ENCODE measurements at regions not wholly inside any gene's neighbourhood (a gene's known extent, or its start where the extent isn't known, plus 50 kb on each side); places are given as distances from the start of the nearest gene placed in this dataset.

- Histone ChIP-seq H3K4me1 (ENCODE audit: control insufficient read depth, low read length) (no peaks in the 10 kb centered on the region), H3K27ac (ENCODE audit: low read depth, low read length) (no peak overlapping the region), H4K20me1 (ENCODE audit: control insufficient read depth, insufficient read depth, low read depth, low read length) (no peaks in the 10 kb centered on the region), H3K79me2 (ENCODE audit: control insufficient read depth, low read length) (no peaks in the 10 kb centered on the region), H3K4me3 (ENCODE audit: low read length) (no peak overlapping the region), H3K9me2 (replicated peaks; ENCODE audit: control insufficient read depth, low read length) (no peaks in the 10 kb centered on the region), H3K9me3 (ENCODE audit: control insufficient read depth, insufficient read depth, low read length) (peaks cover 5% of the 10 kb centered on the region; the same call in 1 of the 2 replicates), H3F3A (ENCODE audit: control insufficient read depth, insufficient read depth) (no peaks in the 10 kb centered on the region), H3K27me3 (ENCODE audit: control insufficient read depth, low read length) (no peaks in the 10 kb centered on the region), H3K36me3 (ENCODE audit: control insufficient read depth, low read length) (no peaks in the 10 kb centered on the region), H3K4me2 (ENCODE audit: low read length) (no peak overlapping the region)
- TF ChIP-seq CTCF (IDR thresholded peaks at IDR 0.05; ENCODE audit: low read depth, low read length, poor library complexity, severe bottlenecking) (no peak), EZH2phosphoT487 (IDR thresholded peaks at IDR 0.05; ENCODE audit: borderline replicate concordance, low read length) (no peak)
These were observed 238.4 kb upstream of the PRR20A start for GRCh38 chr13:56902276-56902675.

- Histone ChIP-seq H3F3A (ENCODE audit: control insufficient read depth, insufficient read depth) (no peaks in the 10 kb centered on the region), H3K4me3 (ENCODE audit: low read length) (no peak overlapping the region), H3K79me2 (ENCODE audit: control insufficient read depth, low read length) (no peaks in the 10 kb centered on the region), H3K4me2 (ENCODE audit: low read length) (no peak overlapping the region), H3K9me3 (ENCODE audit: control insufficient read depth, insufficient read depth, low read length) (peaks cover 5% of the 10 kb centered on the region; the same call in 1 of the 2 replicates), H3K27me3 (ENCODE audit: control insufficient read depth, low read length) (no peaks in the 10 kb centered on the region), H3K36me3 (ENCODE audit: control insufficient read depth, low read length) (no peaks in the 10 kb centered on the region), H3K27ac (ENCODE audit: low read depth, low read length) (no peak overlapping the region), H3K4me1 (ENCODE audit: control insufficient read depth, low read length) (no peaks in the 10 kb centered on the region), H4K20me1 (ENCODE audit: control insufficient read depth, insufficient read depth, low read depth, low read length) (no peaks in the 10 kb centered on the region), H3K9me2 (replicated peaks; ENCODE audit: control insufficient read depth, low read length) (no peaks in the 10 kb centered on the region)
- TF ChIP-seq CTCF (IDR thresholded peaks at IDR 0.05; ENCODE audit: low read depth, low read length, poor library complexity, severe bottlenecking) (no peak), EZH2phosphoT487 (IDR thresholded peaks at IDR 0.05; ENCODE audit: borderline replicate concordance, low read length) (no peak)
These were observed 236.9 kb upstream of the PRR20A start for GRCh38 chr13:56903710-56904282.

- H3K27ac ChIP-seq (ENCODE audit: low read depth, low read length): no peak overlapping the region
- no peaks in the 10 kb centered on the region for H4K20me1 ChIP-seq (ENCODE audit: control insufficient read depth, insufficient read depth, low read depth, low read length)
- H3K27me3 ChIP-seq (ENCODE audit: control insufficient read depth, low read length): no peaks in the 10 kb centered on the region
- no peaks in the 10 kb centered on the region for H3K36me3 ChIP-seq (ENCODE audit: control insufficient read depth, low read length)
- no peaks in the 10 kb centered on the region for H3K9me2 ChIP-seq (replicated peaks; ENCODE audit: control insufficient read depth, low read length)
- H3K9me3 ChIP-seq (ENCODE audit: control insufficient read depth, insufficient read depth, low read length): no peaks in the 10 kb centered on the region; the same call in 1 of the 2 replicates
- no peak overlapping the region for H3K4me2 ChIP-seq (ENCODE audit: low read length)
- H3K79me2 ChIP-seq (ENCODE audit: control insufficient read depth, low read length): no peaks in the 10 kb centered on the region
- TF ChIP-seq EZH2phosphoT487 (IDR thresholded peaks at IDR 0.05; ENCODE audit: borderline replicate concordance, low read length): no peak
- TF ChIP-seq CTCF (IDR thresholded peaks at IDR 0.05; ENCODE audit: low read depth, low read length, poor library complexity, severe bottlenecking): no peak
- H3K4me1 ChIP-seq (ENCODE audit: control insufficient read depth, low read length): no peaks in the 10 kb centered on the region
- H3K4me3 ChIP-seq (ENCODE audit: low read length): no peak overlapping the region
- H3F3A ChIP-seq (ENCODE audit: control insufficient read depth, insufficient read depth): no peaks in the 10 kb centered on the region
These were observed 233.8 kb upstream of the PRR20A start for GRCh38 chr13:56906909-56907308.
